ENCODE measurements at regions not wholly inside any gene's neighbourhood (a gene's known extent, or its start where the extent isn't known, plus 50 kb on each side); places are given as distances from the start of the nearest gene placed in this dataset.
"Not testable (repeated sequence)": the region's sequence is repeated elsewhere in the genome, so short reads cannot be mapped to it uniquely, and the experiment has no call there.

DNA sequence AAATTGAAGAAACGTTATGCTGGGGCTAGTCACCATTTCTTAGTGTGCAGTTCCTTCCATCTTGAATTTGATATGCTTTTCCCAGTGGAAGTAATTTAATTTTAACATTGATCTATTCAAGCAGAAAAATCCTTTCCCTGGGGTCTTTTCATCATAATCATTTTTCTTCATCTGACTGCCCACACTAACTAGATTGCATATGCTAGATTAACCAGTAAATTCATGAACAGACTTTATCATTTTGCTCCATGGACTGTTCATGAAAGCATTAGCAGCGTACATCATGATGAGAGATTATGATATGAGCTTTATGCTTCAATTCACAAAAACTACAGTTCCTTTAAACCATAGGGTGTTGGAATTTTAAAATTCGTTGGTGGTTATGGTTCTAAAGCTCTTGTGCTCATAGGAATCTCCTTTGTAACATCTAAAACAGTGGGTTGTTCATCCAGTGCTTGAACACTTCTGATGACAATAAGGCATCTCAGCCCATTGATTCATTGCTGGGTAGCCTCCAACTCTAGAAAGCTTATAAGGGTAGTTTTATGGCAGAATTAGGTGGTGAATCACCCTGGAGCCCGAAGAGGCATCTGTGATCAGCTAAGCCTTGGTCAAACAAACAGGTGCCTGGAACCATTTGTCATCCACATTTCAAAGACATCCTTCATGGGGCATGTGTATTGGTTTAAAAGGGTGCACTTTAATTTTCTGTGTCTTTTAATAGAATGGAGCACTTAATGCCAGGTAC, 77.2 kb upstream of the NDUFV2 start:
- peaks cover 10% of the 10 kb centered on the region for H3K4me1 ChIP-seq (ENCODE audit: insufficient read depth, low read length)
- no peak overlapping the region for H3K9ac ChIP-seq (ENCODE audit: low read depth, low read length)

DNA sequence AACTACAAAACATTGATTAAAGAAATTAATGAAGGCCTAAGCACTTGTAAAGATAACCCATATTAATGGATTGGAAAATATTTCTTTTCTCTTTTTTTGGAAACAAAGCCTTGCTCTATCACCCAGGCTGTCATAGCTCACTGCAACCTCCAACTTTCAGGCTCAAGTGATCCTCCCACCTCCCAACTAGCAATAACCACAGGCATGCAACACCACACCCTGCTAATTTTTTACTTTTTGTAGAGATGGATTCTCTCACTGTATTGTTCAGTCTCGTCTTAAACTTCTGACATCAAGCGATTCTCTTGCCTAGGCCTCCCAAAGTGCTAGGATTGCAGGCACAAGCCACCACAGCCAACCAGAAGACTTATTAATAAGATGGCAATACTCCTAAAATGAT, 73.4 kb upstream of the NDUFV2 start:
- no peaks in the 10 kb centered on the region for H3K36me3 ChIP-seq (ENCODE audit: insufficient read depth, low read length)
- H3K4me1 ChIP-seq (ENCODE audit: insufficient read depth, low read length) = no peaks in the 10 kb centered on the region
- H3K9ac ChIP-seq (ENCODE audit: low read depth, low read length) = no peak overlapping the region
- no peaks in the 10 kb centered on the region for H3K9me3 ChIP-seq (ENCODE audit: control insufficient read depth, insufficient read depth, low read length)

More for the DNA sequence above, 77.2 kb upstream of the NDUFV2 start:
- H3K36me3 ChIP-seq (ENCODE audit: insufficient read depth, low read length) = no peaks in the 10 kb centered on the region
- no peaks in the 10 kb centered on the region for H3K9me3 ChIP-seq (ENCODE audit: control insufficient read depth, insufficient read depth, low read length)

DNA sequence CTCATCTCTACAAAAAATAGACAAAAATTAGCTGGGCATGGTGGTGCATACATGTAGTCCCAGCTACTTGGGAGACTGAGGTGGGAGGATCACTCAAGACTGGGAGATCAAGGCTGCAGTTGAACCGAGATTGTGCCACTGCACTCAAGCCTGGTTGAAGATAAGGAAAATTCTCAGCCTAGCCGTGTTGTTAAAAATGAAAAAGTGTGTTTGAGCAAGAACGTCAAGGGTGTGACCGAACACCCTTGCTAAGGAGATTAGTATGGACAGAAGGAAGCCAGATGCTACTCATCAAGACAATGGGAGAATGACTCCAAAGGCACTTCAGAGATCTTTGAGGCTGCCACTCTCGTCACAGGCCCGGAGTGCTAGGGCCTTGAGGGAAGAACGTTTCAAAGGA, 70.0 kb upstream of the NDUFV2 start:
- no peaks in the 10 kb centered on the region for H3K36me3 ChIP-seq (ENCODE audit: insufficient read depth, low read length)
- H3K9ac ChIP-seq (ENCODE audit: low read depth, low read length) = no peak overlapping the region
- no peaks in the 10 kb centered on the region for H3K4me1 ChIP-seq (ENCODE audit: insufficient read depth, low read length)
- no peaks in the 10 kb centered on the region for H3K9me3 ChIP-seq (ENCODE audit: control insufficient read depth, insufficient read depth, low read length)

DNA sequence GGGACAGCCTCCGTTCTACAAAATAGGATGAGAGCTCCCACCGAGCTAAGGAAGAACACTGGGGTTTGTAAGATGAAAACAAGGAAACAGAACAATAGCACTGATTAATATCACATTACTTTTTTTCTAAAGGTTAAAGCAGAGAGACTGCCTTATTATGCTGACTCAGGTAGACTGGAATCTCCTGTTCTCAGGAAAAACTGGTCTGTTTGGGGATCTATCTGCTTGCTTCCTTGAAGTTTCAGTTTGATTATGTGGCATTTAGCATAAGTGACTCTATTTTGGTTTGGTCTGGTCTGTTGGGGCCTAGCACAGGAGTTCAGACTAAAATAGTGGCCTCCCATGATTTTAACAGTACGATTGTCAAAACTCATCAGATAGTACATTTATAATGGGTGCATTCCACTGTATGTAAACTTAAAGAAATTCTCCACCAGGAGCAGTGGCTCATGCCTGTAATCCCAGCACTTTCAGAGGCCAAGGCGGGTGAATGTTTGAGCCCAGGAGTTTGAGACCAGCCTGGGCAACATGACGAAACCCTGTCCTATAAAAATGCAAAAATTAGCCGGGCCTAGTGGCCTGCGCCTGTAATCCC, 64.1 kb upstream of the NDUFV2 start:
- Histone ChIP-seq H3K4me1 (ENCODE audit: insufficient read depth, low read length) (no peaks in the 10 kb centered on the region; the same call in 1 of the 2 replicates), H3K9ac (ENCODE audit: low read depth, low read length) (no peak overlapping the region), H3K36me3 (ENCODE audit: insufficient read depth, low read length) (no peaks in the 10 kb centered on the region), H3K9me3 (ENCODE audit: control insufficient read depth, insufficient read depth, low read length) (no peaks in the 10 kb centered on the region)

DNA sequence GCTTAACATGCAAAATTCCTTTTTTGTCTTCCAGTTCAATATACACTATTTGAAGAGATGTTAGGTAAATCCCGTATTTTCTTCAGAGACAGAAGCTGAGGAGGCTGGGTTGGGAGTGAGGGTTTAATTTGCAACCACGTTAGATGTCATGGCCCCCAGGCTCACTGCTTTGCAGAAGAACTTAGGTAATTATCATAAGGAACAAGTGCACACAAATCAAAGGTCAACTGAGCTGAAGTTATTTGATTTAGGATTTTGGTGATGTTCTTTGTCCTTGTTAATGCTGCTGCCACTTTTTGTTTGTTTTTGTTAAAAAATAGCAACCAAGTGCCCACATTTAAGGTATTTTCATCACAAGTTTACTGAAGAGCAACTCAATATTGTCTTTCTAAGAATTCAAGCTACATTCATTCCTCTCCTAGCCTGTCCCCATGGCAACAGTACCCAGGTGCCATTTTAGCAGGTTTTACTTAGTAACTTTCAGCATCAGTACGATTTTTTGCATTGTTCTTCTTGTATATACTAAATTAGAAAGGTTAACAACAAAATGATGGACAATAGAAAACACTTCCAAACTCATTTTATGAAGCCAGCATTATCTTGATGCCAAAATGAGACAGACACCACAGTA, 62.9 kb upstream of the NDUFV2 start:
- no peak overlapping the region for H3K9ac ChIP-seq (ENCODE audit: low read depth, low read length)
- no peaks in the 10 kb centered on the region; the same call in 1 of the 2 replicates for H3K4me1 ChIP-seq (ENCODE audit: insufficient read depth, low read length)
- no peaks in the 10 kb centered on the region for H3K9me3 ChIP-seq (ENCODE audit: control insufficient read depth, insufficient read depth, low read length)
- no peaks in the 10 kb centered on the region for H3K36me3 ChIP-seq (ENCODE audit: insufficient read depth, low read length)

DNA sequence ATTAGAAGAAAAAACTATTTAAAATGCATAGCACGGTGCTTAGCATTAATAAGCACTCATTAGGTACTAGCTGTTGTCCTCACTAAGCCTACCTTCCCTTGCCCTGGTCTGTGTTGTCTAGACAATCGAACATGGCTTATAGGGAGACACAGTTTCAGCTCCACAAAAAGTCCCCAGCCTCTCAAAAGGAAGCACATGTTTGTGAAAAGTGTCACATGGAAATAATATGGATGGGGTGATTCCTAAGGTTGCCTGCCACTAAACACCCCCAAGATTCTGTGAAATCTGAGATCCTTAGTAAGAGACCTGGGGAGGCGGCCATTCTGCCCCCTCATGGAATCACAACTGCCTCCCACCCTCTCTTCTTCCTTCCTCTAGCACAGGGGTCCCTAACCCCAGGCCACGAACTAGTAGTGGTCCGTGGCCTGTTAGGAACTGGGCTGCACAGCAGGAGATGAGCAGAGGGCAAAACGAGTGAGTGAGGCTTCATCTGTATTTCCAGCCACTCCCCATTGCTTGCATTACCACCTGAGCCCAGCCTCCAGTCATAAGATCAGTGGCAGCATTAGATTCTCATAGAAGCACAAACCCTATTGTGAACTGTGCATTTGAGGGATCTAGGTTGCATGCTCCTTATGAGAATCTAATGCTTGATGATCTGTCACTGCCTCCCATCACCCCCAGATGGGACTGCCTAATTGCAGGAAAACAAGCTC, 59.6 kb upstream of the NDUFV2 start:
- Histone ChIP-seq H3K9ac (ENCODE audit: low read depth, low read length) (no peak overlapping the region), H3K4me1 (ENCODE audit: insufficient read depth, low read length) (no peaks in the 10 kb centered on the region; the same call in 1 of the 2 replicates), H3K9me3 (ENCODE audit: control insufficient read depth, insufficient read depth, low read length) (no peaks in the 10 kb centered on the region), H3K36me3 (ENCODE audit: insufficient read depth, low read length) (no peaks in the 10 kb centered on the region)

DNA sequence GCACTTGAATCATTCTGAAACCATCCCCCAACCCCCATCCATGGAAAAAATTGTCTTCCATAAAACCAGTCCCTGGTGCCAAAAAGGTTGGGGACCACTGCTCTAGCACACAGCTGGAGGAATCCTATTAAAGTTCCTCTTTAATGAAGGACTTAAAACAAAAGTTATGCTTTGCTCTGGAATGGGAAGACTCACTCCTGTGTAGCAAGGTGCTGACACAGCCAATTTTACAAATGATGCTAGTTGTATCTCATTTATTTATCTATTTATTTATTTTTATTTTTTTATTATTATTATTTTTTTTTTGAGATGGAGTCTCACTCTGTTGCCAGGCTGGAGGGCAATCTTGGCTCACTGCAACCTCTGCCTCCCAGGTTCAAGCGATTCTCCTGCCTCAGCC, 58.9 kb upstream of the NDUFV2 start:
- Histone ChIP-seq H3K4me1 (ENCODE audit: insufficient read depth, low read length) (no peaks in the 10 kb centered on the region; the same call in 1 of the 2 replicates), H3K9me3 (ENCODE audit: control insufficient read depth, insufficient read depth, low read length) (no peaks in the 10 kb centered on the region), H3K36me3 (ENCODE audit: insufficient read depth, low read length) (no peaks in the 10 kb centered on the region), H3K9ac (ENCODE audit: low read depth, low read length) (no peak overlapping the region)

DNA sequence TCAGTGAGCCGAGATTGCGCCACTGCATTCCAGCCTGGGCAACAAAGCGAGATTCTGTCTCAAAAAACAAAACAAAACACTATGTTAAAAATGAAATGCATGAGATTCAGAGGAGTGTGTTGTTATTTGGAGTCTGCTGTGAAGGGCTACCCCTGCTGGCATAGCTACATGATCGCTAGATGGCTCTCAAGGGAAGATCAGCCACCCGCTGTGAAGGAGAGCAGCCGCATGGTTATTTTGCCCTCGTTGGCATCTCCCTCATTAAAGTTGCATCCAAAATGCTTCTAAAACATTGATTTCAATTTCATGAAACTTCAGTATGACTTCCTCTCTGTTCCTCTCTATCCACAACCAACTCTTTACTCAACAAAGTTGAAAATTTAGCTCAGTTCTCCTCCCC, 54.8 kb upstream of the NDUFV2 start:
- Histone ChIP-seq H3K4me1 (ENCODE audit: insufficient read depth, low read length) (no peaks in the 10 kb centered on the region), H3K9me3 (ENCODE audit: control insufficient read depth, insufficient read depth, low read length) (peaks cover 5% of the 10 kb centered on the region; the same call in 1 of the 2 replicates), H3K36me3 (ENCODE audit: insufficient read depth, low read length) (no peaks in the 10 kb centered on the region), H3K9ac (ENCODE audit: low read depth, low read length) (no peak overlapping the region)

DNA sequence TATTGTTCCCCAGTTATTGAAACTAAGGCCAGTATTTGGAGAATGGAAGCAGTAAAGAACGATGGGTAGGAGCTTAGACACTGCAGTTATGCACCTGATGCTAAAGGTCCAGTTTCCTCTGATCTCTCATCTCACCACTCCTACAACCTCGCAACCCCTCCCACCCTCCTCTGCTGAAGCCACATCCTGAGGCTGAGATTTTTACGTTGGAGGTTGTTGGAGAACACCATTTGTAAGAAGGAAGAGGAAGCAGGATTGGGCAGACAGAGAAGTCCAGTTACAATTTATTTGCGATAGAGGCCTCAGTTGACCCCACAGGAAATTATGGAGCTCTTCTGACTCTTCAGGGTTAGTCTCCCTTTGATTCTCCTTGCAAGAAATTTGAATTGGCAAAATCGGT, 54.3 kb upstream of the NDUFV2 start:
- no peaks in the 10 kb centered on the region for H3K4me1 ChIP-seq (ENCODE audit: insufficient read depth, low read length)
- H3K9ac ChIP-seq (ENCODE audit: low read depth, low read length) = no peak overlapping the region
- H3K9me3 ChIP-seq (ENCODE audit: control insufficient read depth, insufficient read depth, low read length) = peaks cover 5% of the 10 kb centered on the region; the same call in 1 of the 2 replicates
- H3K36me3 ChIP-seq (ENCODE audit: insufficient read depth, low read length) = no peaks in the 10 kb centered on the region

DNA sequence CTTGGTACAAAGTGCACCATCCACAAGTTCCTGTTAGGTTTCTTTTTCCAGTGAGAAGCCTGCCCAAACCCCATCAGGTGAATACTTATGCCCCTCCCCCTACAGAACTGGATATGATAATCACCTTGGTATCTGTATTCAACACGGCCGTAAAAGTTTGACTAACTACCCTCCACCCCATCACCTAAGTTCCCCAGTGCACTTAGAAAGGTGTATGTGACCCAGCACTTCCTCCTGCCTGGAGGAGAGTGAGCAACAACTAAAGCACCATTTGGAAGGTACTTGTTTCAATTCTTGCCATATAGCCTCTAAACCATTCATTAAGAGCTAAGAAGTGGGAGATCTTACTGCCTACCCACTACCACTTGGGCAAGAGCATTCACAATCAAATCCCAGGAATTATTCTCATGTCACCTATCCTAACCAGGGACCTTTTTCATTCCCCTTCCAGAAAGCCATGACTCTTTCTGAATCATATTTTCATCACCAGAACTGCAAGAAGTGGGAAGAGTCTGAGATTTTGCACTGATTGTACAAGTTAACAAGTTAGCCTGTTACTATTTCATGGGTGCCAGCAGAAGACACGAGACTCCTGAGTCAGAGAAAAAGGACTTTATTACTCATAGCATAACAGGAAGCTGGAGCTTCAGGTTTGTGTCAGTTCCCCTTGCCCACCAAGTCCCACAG, 53.5 kb upstream of the NDUFV2 start:
- Histone ChIP-seq H3K9ac (ENCODE audit: low read depth, low read length) (no peak overlapping the region), H3K36me3 (ENCODE audit: insufficient read depth, low read length) (no peaks in the 10 kb centered on the region), H3K9me3 (ENCODE audit: control insufficient read depth, insufficient read depth, low read length) (peaks cover 5% of the 10 kb centered on the region; the same call in 1 of the 2 replicates), H3K4me1 (ENCODE audit: insufficient read depth, low read length) (no peaks in the 10 kb centered on the region)

DNA sequence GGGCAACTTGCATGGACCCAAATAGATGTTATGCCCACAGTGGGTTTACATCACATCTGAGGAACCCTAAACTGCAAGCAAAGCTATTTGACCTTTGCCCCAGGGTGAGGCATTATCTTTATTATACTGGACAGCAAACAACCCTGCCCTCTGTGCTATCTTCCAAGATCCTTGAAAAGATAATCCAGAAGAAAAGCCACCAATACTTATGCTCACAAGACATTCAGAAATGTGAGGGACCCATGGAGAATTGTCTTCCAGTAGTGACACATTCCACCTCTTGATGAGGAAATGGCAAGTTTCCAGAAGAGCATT, 53.0 kb upstream of the NDUFV2 start:
- H3K4me1 ChIP-seq (ENCODE audit: insufficient read depth, low read length) = no peaks in the 10 kb centered on the region
- H3K9ac ChIP-seq (ENCODE audit: low read depth, low read length) = no peak overlapping the region
- no peaks in the 10 kb centered on the region for H3K36me3 ChIP-seq (ENCODE audit: insufficient read depth, low read length)
- H3K9me3 ChIP-seq (ENCODE audit: control insufficient read depth, insufficient read depth, low read length) = peaks cover 5% of the 10 kb centered on the region; the same call in 1 of the 2 replicates

DNA sequence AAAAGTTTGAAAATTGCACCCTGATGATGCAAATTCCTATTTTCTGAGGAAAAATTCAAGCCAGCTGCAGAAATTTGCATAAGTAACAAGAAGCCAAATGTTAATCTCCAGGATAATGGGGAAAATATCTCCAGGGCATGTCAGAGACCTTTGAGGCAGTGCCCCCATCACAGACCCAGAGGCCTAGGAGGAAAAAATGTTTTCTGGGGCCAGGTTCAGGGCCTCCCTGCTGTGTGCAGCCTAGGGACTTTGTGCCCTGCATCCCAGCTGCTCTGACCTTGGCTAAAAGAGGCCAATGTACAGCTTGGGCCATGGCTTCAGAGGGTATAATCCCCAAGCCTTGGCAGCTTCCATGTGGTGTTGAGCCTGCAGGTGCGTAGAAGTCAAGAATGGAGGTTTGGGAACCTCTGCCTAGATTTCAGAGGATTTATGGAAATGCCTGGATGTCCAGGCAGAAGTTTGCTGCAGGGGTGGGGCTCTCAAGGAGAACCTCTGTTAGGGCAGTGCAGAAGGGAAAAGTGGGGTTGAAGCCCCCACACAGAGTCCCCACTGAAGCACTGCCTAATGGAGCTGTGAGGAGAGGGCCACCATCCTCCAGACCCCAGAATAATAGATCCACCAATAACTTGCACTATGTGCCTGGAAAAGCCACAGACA, 51.7 kb upstream of the NDUFV2 start:
- H3K9me3 ChIP-seq (ENCODE audit: control insufficient read depth, insufficient read depth, low read length); H3K36me3 ChIP-seq (ENCODE audit: insufficient read depth, low read length); H3K4me1 ChIP-seq (ENCODE audit: insufficient read depth, low read length); H3K9ac ChIP-seq (ENCODE audit: low read depth, low read length): not testable (repeated sequence)
